Liver (tissue), 3 donors: ENCODE measurements at regions not wholly inside any gene's neighbourhood (a gene's known extent, or its start where the extent isn't known, plus 50 kb on each side); places are given as distances from the start of the nearest gene placed in this dataset.

Experiments used
- CTCF ChIP-seq: fragments of 150-350 bp; IDR thresholded peaks from 2 replicates; pipeline ENCODE4 v1.5.1; 2017; ENCODE audit warnings: improper control_type of control experiment, low read depth, low read length; ENCODE audit not compliant: missing input control
- REST ChIP-seq: IDR thresholded peaks from 2 replicates; pipeline ENCODE4 v1.6.1; 2016; ENCODE audit warnings: antibody characterized with exemption, mild to moderate bottlenecking
- TAF1 ChIP-seq: conservative IDR thresholded peaks from 2 replicates; pipeline ENCODE4 v1.6.1; 2016; ENCODE audit warnings: antibody characterized with exemption, mild to moderate bottlenecking
- TF ChIP-seq, protein P1 (sequence below): IDR thresholded peaks from 2 replicates; pipeline ENCODE4 v1.6.1; 2016; ENCODE audit warnings: antibody characterized with exemption
- donor health status: healthy.
- donor health status: healthy.

DNA sequence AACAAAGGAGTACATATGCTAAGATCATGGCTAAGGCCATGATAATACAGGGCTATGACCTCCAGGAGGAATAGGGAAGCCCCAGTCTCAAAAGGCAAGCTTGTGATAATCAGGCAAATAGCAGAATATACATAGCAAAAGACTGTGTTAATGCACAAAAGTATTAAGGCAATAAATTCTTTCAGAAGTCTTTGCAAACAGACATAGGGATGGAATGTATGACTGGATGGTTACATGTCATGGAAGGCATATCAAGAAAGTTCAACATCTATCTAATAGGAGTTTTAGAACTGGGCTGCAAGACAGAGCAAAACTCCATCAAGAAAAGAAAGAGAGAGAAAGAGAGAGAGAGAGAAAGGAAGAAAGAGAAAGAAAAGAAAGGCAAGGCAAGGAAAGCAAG lies 264.5 kb upstream of the CDH6 start:
- TF ChIP-seq REST (no peak), CTCF (no peak), TAF1 (no peak)
- TF ChIP-seq, protein P1, sequence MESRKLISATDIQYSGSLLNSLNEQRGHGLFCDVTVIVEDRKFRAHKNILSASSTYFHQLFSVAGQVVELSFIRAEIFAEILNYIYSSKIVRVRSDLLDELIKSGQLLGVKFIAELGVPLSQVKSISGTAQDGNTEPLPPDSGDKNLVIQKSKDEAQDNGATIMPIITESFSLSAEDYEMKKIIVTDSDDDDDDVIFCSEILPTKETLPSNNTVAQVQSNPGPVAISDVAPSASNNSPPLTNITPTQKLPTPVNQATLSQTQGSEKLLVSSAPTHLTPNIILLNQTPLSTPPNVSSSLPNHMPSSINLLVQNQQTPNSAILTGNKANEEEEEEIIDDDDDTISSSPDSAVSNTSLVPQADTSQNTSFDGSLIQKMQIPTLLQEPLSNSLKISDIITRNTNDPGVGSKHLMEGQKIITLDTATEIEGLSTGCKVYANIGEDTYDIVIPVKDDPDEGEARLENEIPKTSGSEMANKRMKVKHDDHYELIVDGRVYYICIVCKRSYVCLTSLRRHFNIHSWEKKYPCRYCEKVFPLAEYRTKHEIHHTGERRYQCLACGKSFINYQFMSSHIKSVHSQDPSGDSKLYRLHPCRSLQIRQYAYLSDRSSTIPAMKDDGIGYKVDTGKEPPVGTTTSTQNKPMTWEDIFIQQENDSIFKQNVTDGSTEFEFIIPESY = no peak
